CD4-positive, alpha-beta T cell treated with Interleukin-4 for 1 hour (primary cell): ENCODE measurements at regions not wholly inside any gene's neighbourhood (a gene's known extent, or its start where the extent isn't known, plus 50 kb on each side); places are given as distances from the start of the nearest gene placed in this dataset.

Experiments
- DNase-seq, 2 donors: peaks; one replicate each; pipeline ENCODE4 v3.0.0-alpha.2; 2020 to 2022

GRCh38 chr6:19270616-19271015 is 566.6 kb upstream of the ID4 start:
- no peak for DNase-seq

- DNase-seq, result no peak
Measured at GRCh38 chr6:19279273-19279684, 557.9 kb upstream of the ID4 start.

GRCh38 chr6:19287928-19288327 is 549.2 kb upstream of the ID4 start:
- DNase-seq, result no peak

GRCh38 chr6:19289457-19289856 is 547.7 kb upstream of the ID4 start:
- DNase-seq, result no peak

DNA sequence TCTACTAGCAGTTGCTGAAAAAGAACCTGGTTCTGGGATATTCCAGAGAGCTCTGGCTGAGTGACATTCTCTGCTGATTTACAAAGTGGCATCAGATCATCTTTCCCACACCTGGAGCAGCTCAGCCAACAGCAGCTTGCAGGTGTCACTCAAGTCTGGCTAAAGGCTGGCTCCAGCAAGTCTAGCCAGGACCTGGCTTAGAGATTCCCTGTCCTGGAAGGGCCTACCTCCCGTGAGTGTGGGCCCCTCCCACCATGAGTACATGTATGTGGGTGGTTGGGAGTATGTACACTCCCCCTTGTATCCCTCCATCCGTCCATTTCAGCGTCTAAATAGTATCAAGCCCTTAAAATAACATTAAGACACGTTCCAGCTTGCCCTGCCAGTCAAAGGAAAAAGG is 539.3 kb upstream of the ID4 start:
- DNase-seq, result no peak

DNA sequence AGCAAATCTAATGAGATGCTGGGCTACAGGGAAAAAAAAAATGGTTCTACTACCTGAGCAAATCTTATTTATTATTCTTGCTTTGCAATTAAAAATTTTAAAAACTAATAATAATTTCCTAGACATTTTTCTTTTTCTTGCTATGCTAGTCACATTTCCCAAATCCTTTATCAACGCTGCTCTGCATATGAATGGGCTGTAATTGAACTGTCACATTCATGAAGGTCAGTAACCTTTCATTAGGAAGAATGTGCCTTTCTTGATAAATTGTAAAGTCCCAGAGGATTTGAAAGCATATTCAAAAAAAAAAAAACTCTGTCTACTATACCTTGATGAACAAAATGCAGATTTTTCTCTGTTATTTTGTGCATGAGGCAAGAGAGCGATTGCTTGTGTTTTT is 538.7 kb upstream of the ID4 start:
- DNase-seq, result no peak

DNA sequence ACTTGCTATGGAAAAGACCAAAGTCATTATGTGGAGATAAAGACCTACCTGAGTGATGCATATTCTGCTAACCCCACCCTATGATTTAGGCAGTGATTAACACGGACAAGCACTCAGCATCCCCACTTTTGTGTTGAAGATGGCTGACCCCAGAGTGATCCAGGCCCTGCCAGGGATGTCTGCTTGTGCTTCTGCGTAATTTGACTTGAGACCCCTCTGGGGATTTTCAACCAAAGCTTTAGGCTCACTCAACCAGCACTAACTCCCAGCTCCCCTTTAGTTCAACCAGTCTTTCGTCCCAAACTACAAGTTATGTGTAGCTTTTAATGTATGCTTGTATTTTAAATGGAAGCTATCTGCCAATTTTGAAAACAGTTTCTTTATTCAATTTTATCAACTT is 538.0 kb upstream of the ID4 start:
- no peak for DNase-seq

GRCh38 chr6:19301980-19302379 is 535.2 kb upstream of the ID4 start:
- DNase-seq, result no peak

- no peak for DNase-seq
Measured at GRCh38 chr6:19303383-19303782, 533.8 kb upstream of the ID4 start.

DNA sequence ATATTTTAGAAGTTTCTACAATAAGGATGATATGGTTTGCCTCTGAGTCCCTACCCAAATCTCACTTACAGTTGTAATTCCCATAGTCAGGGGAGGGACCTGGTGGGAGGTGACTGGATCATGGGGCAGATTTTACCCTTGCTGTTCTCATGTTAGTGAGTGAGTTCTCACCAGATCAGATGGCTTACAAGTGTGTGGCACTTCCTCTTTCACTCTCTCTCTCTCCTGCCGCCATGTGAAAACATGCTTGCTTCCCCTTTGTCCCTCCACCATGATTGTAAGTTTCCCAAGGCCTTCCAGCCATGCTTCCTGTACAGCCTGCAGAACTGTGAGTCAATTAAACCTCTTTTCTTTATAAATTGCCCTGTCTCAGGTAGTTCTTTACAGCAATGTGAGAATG is 527.5 kb upstream of the ID4 start:
- no peak for DNase-seq

DNA sequence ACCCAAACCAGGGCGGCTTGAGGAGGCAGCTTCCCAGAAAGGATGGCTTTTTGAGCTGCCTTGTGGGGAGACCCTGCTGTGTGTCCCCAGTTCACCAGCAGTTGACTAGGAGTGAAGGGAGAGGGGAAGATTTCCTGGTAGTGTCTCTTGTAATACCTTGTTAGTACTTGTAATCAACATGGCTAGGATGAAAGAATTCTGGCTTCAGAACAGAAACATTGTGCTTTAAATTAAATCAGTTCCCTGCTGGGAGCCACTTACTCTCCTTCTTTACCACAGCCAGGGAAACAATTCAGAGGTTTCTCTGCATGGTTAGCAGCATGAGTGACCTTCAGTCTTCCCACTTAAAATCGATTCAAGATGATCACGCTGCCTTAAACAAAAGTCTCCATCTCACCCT is 525.4 kb upstream of the ID4 start:
- no peak for DNase-seq

DNA sequence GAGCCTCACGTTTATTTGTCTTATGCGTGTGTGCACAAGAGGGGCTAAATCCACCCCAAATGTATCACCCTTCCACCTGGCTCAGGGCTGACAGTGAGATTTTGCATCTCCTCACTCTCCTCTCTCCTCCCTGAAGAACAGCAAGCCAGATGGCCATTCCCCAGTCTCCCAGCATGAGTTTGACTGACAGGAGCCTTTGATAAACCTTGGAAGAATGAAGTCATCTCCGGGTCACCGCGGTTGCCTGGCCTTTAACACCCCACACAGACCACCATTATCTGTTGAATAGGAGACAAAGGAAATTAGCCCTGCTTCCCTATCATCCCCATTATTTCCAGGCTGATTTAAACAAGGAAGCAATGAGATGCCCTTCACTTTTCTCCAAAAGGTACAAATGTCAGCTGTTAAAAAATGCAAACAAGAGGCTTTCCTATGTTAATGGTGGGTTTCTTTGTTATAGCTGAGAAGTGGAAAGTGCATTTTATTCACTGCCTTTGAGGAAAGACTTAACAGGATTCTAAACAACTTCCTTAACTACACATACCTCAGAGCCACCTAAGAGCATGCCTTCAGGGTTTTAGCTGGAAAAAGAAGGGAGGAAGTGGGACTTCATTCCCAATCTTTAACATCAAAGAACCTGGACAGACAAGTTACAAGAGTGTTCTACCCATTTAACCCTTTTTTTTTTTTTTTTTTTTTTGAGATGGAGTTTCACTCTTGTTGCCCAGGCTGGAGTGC is 524.8 kb upstream of the ID4 start:
- DNase-seq, result no peak

GRCh38 chr6:19317431-19317986 is 519.7 kb upstream of the ID4 start:
- no peak for DNase-seq

DNA sequence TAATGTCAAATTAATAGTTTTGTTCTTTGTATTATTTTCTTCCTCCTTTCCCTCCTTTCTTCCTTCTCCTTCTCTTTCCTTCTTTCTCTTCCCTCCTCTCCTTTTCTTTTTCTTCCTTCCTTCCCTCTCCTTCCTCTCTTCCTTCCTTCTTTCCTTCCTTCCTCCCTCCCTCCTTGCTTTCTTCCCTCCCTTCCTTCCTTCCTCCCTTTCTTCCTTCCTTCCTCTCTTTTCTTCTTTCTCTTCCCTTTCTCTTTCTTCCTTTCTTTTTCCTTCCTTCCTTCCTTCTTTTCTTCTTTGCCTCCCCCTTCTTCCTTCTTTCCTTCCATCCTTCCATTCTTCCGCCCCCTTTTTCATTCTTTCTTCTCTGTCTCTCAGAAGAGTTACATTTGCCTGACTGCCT is 518.2 kb upstream of the ID4 start:
- DNase-seq, result no peak

DNA sequence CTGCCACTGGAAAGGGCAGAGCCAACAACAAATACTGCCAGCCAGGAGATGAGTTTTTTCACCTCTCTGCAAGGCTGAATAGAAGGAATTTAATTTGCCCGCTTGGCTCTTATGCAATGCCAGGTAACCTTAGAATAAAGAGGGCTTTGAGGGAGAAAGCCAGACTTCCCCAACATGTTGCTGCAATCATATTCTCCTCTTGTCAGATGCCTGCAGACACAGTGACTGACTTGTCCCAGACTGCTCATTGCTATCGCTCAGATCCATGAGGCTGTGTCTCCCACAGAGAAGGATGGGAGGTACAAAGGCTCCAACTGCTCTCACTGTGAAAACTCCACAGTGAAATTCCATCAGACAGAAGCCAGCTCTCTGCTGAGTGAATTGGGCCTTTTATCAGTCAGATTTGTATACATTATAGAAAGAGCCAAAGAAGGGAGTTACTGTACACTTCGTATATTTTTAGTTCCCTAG is 517.0 kb upstream of the ID4 start:
- DNase-seq, result no peak

DNA sequence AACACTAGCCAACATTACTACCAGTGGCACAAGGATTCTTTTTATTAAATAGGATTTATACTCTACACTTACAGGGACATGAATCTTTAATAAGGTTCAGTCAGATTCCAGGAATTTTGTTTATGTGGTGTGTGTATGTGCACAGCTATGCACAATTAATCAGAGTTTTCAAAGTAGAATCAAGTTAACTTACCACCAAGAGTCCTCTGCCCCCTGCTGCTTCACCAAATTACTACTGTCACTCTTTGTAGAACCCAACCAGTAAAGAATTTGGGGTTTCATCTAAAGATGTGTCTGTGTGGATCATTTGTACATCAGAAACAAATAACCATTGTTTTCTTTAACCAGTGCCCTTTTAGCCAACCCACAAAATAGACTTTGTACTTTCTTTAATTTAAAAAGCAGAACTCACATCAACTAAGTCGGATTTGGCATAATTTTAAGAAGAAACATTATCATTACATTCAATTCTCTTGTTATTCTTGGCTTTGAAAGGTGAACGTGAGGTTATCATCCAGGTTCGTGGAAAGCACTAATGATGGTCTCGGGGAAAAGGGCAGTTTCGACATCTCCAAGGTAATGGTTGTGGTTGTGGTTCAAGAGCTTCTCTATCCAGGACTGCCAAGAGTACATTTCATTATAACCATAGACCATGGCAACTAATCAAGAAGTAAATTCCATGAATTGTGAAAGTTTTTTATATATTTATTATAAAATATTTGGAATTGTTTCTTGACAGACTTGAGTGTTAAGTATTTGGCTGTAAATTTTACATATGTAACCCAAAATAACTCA is 514.3 kb upstream of the ID4 start:
- no peak for DNase-seq

DNA sequence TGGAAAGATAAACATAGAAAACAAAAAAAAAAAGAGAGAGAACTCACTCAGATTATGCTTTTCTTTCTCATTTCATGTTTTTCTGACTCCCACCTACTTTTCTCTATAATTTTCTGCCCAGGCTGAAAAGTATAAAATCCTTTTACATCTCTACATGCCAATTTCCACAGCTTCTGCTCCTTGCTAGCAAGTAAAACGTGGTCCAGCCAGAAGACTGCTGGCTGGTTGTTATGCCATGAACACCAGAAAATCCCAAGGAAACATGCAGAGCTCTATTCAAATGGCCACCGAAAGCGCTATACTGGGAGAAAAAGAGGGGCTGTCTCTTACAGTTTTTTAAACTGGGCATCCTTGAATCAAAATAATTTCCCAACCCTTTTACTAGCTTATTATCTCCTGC is 512.8 kb upstream of the ID4 start:
- DNase-seq, result no peak

- no peak for DNase-seq
Measured at GRCh38 chr6:19325335-19325789, 511.8 kb upstream of the ID4 start.

GRCh38 chr6:19327241-19327640 is 509.9 kb upstream of the ID4 start:
- no peak for DNase-seq

DNA sequence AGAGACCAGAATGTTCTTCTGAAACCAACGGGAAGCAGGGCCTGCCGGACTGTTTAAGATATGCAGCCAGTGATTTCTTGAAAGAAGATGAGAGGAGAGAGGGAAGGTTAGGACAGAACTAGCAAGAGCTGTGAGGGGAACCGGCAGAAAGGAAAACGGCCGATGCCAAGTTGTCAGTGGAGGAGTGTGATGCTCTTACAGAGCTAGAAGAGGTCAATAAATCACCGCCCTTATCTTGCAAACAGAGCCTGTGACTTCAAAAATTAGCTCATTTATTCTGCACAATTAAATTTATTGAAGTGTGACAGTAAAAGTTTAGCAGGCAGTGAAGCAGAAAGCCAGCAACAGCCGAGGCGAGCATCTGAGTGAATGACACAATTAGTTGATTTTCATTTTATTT is 509.5 kb upstream of the ID4 start:
- DNase-seq, result no peak

- no peak for DNase-seq
Measured at GRCh38 chr6:19329078-19329477, 508.1 kb upstream of the ID4 start.

GRCh38 chr6:19331089-19331488 is 506.1 kb upstream of the ID4 start:
- no peak for DNase-seq

GRCh38 chr6:19332806-19333460 is 504.2 kb upstream of the ID4 start:
- DNase-seq, result no peak

GRCh38 chr6:19333936-19334335 is 503.2 kb upstream of the ID4 start:
- DNase-seq, result no peak
